Esophagus squamous epithelium (tissue), 4 donors: ENCODE measurements at regions not wholly inside any gene's neighbourhood (a gene's known extent, or its start where the extent isn't known, plus 50 kb on each side); places are given as distances from the start of the nearest gene placed in this dataset.

Experiments
- CTCF ChIP-seq, 6 experiments: fragments of 450-650 bp in 4 of 6; fragments of 200-600 bp in 2 of 6; sonication (generic) in 2 of 6; IDR thresholded peaks; one replicate each; pipeline ENCODE4 v1.5.1; 2016 to 2019; ENCODE audit warnings: antibody characterized with exemption in 6 of 6, mild to moderate bottlenecking in 4 of 6, moderate library complexity in 4 of 6
- POLR2A ChIP-seq, 4 donors: fragments of 450-650 bp; IDR thresholded peaks; one replicate each; pipeline ENCODE4 v1.6.1; 2017; ENCODE audit warnings: antibody characterized with exemption in 4 of 4, mild to moderate bottlenecking in 4 of 4, moderate library complexity in 3 of 4

- TF ChIP-seq CTCF (IDR thresholded peaks at IDR 0.05) (no peak), POLR2A (IDR thresholded peaks at IDR 0.05) (no peak)
Observed at GRCh38 chr6:15980801-15981200, 148.1 kb upstream of the MYLIP start.
